OCI-LY3 (cell line): ENCODE measurements at regions not wholly inside any gene's neighbourhood (a gene's known extent, or its start where the extent isn't known, plus 50 kb on each side); places are given as distances from the start of the nearest gene placed in this dataset.

ENCODE experiments used
- H2AFZ ChIP-seq: fragments of 200-600, 300-600 bp; shearing (Covaris generic); 2 replicates; pipeline ENCODE4 v1.6.0; 2014; ENCODE audit warnings: antibody characterized with exemption, low read depth, low read length
- H3K27ac ChIP-seq: fragments of 200-600, 300-600 bp; sonication (generic); 2 replicates; pipeline ENCODE4 v1.5.1; 2014; ENCODE audit warnings: mild to moderate bottlenecking, low read length, moderate library complexity, mixed read lengths
- H3K27me3 ChIP-seq: fragments of 200-600, 300-600 bp; sonication (generic); 2 replicates; pipeline ENCODE4 v1.6.1; 2014; ENCODE audit warnings: low read depth, low read length, mixed read lengths
- H3K36me3 ChIP-seq: fragments of 200-600, 300-600 bp; sonication (generic); replicated peaks from 2 replicates; pipeline ENCODE3; 2014; ENCODE audit warnings: low read depth, low read length, mixed read lengths
- H3K4me1 ChIP-seq: fragments of 300-600, 200-600 bp; sonication (generic); 2 replicates; pipeline ENCODE4 v1.6.1; 2014; ENCODE audit warnings: low read length, mixed read lengths
- H3K4me2 ChIP-seq: fragments of 200-600, 300-600 bp; sonication (generic); 2 replicates; pipeline ENCODE4 v1.6.1; 2014; ENCODE audit warnings: low read length, mixed read lengths
- H3K4me3 ChIP-seq: fragments of 300-600, 200-600 bp; sonication (generic); 2 replicates; pipeline ENCODE4 v1.5.1; 2014; ENCODE audit warnings: antibody characterized with exemption, mild to moderate bottlenecking, low read length, moderate library complexity
- H3K79me2 ChIP-seq: fragments of 300-600, 200-600 bp; shearing (Covaris generic); 2 replicates; pipeline ENCODE4 v1.6.1; 2014; ENCODE audit warnings: mild to moderate bottlenecking, low read length, mixed read lengths
- H3K9ac ChIP-seq: fragments of 300-600, 200-600 bp; shearing (Covaris generic); 2 replicates; pipeline ENCODE4 v1.6.0; 2014; ENCODE audit warnings: mild to moderate bottlenecking, low read length, moderate library complexity
- H3K9me3 ChIP-seq: fragments of 200-600, 300-600 bp; shearing (Covaris generic); 2 replicates; pipeline ENCODE4 v1.6.1; 2014; ENCODE audit warnings: low read length, mixed read lengths; ENCODE audit not compliant: insufficient read depth
- H4K20me1 ChIP-seq: fragments of 200-600, 300-600 bp; sonication (generic); 2 replicates; pipeline ENCODE4 v1.6.1; 2016; ENCODE audit warnings: low read length, mixed read lengths; ENCODE audit not compliant: insufficient read depth
- CTCF ChIP-seq: fragments of 200-600, 300-600 bp; sonication (generic); IDR thresholded peaks from 2 replicates; pipeline ENCODE4 v1.5.1; 2014; ENCODE audit warnings: antibody characterized with exemption, low read length, low read depth
- EZH2phosphoT487 ChIP-seq: fragments of 200-600 bp; shearing (Covaris generic); IDR thresholded peaks from 2 replicates; pipeline ENCODE4 v1.6.1; 2018; ENCODE audit warnings: antibody characterized with exemption, mixed run types, low read depth

- Histone ChIP-seq H3K4me3 (no peak overlapping the region), H3K27ac (no peak overlapping the region), H3K79me2 (no peaks in the 10 kb centered on the region), H2AFZ (no peak overlapping the region), H3K9ac (no peak overlapping the region), H3K27me3 (peaks cover 11% of the 10 kb centered on the region; the same call in 1 of the 2 replicates), H3K36me3 (no peaks in the 10 kb centered on the region), H3K4me1 (no peaks in the 10 kb centered on the region), H3K4me2 (no peak overlapping the region), H4K20me1 (no peaks in the 10 kb centered on the region), H3K9me3 (no peaks in the 10 kb centered on the region)
- TF ChIP-seq EZH2phosphoT487, result no peak
- TF ChIP-seq CTCF, result no peak
These were observed 62.8 kb upstream of the WASF3 start for GRCh38 chr13:26494571-26495195.

GRCh38 chr13:26495750-26496149 lies 61.7 kb upstream of the WASF3 start:
- Histone ChIP-seq H2AFZ (no peak overlapping the region), H3K27me3 (peaks cover 8% of the 10 kb centered on the region; the same call in 1 of the 2 replicates), H3K27ac (no peak overlapping the region)

GRCh38 chr13:26497968-26498511 lies 59.4 kb upstream of the WASF3 start:
- Histone ChIP-seq H3K4me2 (no peak overlapping the region), H3K9ac (no peak overlapping the region)

More at GRCh38 chr13:26495750-26496149, 61.7 kb upstream of the WASF3 start:
- no peaks in the 10 kb centered on the region for H4K20me1 ChIP-seq
- H3K36me3 ChIP-seq, result no peaks in the 10 kb centered on the region
- H3K9ac ChIP-seq, result no peak overlapping the region
- no peaks in the 10 kb centered on the region for H3K79me2 ChIP-seq
- H3K4me3 ChIP-seq, result no peak overlapping the region
- H3K4me2 ChIP-seq, result no peak overlapping the region
- no peaks in the 10 kb centered on the region for H3K4me1 ChIP-seq
- H3K9me3 ChIP-seq, result no peaks in the 10 kb centered on the region
- no peak for TF ChIP-seq EZH2phosphoT487
- TF ChIP-seq CTCF, result no peak

More at GRCh38 chr13:26497968-26498511, 59.4 kb upstream of the WASF3 start:
- Histone ChIP-seq H3K27ac (no peak overlapping the region), H3K27me3 (peaks cover 8% of the 10 kb centered on the region; the same call in 1 of the 2 replicates), H3K36me3 (no peaks in the 10 kb centered on the region), H3K4me3 (no peak overlapping the region), H4K20me1 (no peaks in the 10 kb centered on the region), H3K4me1 (no peaks in the 10 kb centered on the region), H2AFZ (no peak overlapping the region), H3K79me2 (no peaks in the 10 kb centered on the region), H3K9me3 (no peaks in the 10 kb centered on the region)
- TF ChIP-seq CTCF (no peak), EZH2phosphoT487 (no peak)
